NCI-H510A (cell line): ENCODE measurements at regions not wholly inside any gene's neighbourhood (a gene's known extent, or its start where the extent isn't known, plus 50 kb on each side); places are given as distances from the start of the nearest gene placed in this dataset.

ENCODE experiments used
- DNase-seq: peaks from one replicate; lab custom pipeline; 2025; lab: John Stamatoyannopoulos, UW

GRCh38 chr17:77872714-77873499 is 85.6 kb upstream of the TNRC6C start:
- DNase-seq: no peak

- DNase-seq: no peak
Observed at GRCh38 chr17:77873500-77874302, 84.8 kb upstream of the TNRC6C start.

GRCh38 chr17:77874303-77875050 is 84.0 kb upstream of the TNRC6C start:
- DNase-seq: no peak

- DNase-seq: no peak
Observed at GRCh38 chr17:77875051-77875780, 83.3 kb upstream of the TNRC6C start.

GRCh38 chr17:77875881-77876509 is 82.5 kb upstream of the TNRC6C start:
- DNase-seq: no peak

- DNase-seq: no peak
Observed at GRCh38 chr17:77877036-77877435, 81.5 kb upstream of the TNRC6C start.

GRCh38 chr17:77877646-77878355 is 80.7 kb upstream of the TNRC6C start:
- no peak for DNase-seq

- no peak for DNase-seq
Observed at GRCh38 chr17:77879226-77879895, 79.1 kb upstream of the TNRC6C start.

- no peak for DNase-seq
Observed at GRCh38 chr17:77879896-77880280, 78.6 kb upstream of the TNRC6C start.

GRCh38 chr17:77880711-77881450 is 77.6 kb upstream of the TNRC6C start:
- no peak for DNase-seq

- no peak for DNase-seq
Observed at GRCh38 chr17:77881545-77881944, 77.0 kb upstream of the TNRC6C start.

- DNase-seq: no peak
Observed at GRCh38 chr17:77882040-77882439, 76.5 kb upstream of the TNRC6C start.

- no peak for DNase-seq
Observed at GRCh38 chr17:77882481-77883212, 75.9 kb upstream of the TNRC6C start.

- no peak for DNase-seq
Observed at GRCh38 chr17:77883213-77883650, 75.3 kb upstream of the TNRC6C start.

- peak; percentile 66 for DNase-seq
Observed at GRCh38 chr17:77884019-77884418, 74.5 kb upstream of the TNRC6C start.

- peak; percentile 50 for DNase-seq
Observed at GRCh38 chr17:77884967-77885641, 73.4 kb upstream of the TNRC6C start.

- no peak for DNase-seq
Observed at GRCh38 chr17:77885678-77886386, 72.7 kb upstream of the TNRC6C start.

GRCh38 chr17:77886387-77886728 is 72.1 kb upstream of the TNRC6C start:
- DNase-seq: peak; percentile 68
